NCI-H345 treated with DMSO at 0.1 percent for 48 hours (cell line): ENCODE measurements at regions not wholly inside any gene's neighbourhood (a gene's known extent, or its start where the extent isn't known, plus 50 kb on each side); places are given as distances from the start of the nearest gene placed in this dataset.
A peak's percentile ranks its signal among the peaks of the same experiment; 100 is the strongest.

Experiments
- DNase-seq: peaks from one replicate; lab custom pipeline; 2025; ENCODE audit not compliant: unreplicated experiment; lab: John Stamatoyannopoulos, UW

DNA sequence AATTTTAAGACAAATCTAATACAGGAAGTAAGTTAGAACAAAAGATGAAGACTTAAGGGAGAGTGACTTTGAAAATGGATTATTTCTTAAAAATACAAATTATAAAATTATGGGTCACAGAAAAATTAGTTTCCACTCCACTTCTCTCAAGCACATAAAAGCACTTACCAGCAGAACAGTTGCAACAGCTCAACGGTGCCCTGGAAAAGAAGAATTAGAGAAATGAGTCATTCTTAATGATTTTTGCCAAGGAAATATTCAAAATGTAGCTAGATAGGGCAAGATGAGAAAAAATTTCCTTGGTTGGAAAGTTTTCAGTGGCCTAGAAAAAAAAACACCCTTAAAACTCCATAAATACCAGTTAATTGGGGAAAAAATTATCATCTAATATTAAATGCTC lies 2185.6 kb upstream of the CELF4 start:
- no peak for DNase-seq

DNA sequence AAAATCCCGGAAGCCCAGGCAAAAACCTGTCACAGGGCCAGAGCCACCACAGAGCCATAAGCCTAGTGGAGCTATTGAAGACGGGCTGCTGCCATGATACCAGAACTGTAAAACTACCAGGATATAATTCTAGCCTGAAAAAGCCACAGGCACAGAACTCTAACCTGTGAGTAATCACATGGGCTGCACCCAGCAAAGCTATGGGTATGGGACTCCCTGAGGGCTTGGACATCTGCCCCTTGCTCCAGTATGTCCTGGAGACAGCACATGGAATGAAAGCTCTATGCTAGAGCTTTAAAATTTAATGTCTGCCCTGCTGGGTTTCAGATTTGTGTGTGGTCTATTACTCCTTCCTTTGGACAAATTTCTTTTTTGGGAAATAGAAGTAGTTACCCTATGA lies 2183.6 kb upstream of the CELF4 start:
- no peak for DNase-seq

DNA sequence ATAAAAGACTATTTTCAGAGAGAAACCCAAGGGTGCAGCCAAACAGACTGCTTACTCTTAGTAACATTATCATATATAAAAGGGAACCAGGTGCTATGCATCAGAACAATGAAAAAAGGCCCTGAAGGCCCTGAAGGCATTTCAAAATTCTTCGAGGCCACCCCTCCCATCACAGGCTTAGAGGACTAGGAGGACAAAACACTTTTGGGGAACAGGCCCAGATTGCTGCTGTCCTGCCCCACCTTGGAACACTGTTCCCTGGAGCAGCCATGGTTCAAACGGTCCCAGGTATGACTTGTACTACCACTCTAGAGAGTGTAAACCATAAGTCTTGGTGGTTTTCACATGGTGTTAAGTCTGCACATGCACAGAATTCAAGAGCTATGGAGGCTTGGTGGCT lies 2183.1 kb upstream of the CELF4 start:
- DNase-seq = no peak

DNA sequence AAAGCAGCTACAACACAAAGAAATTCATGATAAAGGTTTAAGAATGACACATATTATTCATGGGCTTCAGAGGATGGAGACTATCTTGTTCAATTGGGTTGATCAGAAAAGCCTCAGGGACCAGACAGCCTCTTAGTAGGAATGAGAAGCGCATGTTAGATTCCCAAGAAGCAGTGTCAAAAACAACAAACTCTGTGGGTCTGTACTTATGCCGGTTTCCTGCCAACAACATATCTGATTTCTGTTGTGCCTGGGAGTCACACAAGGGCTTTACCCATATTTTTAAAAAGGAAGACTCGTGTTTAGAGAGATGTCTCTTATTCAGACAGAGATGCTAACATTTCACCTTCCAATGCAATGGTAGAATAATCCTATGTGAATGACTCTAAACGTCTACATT lies 2180.6 kb upstream of the CELF4 start:
- no peak for DNase-seq

DNA sequence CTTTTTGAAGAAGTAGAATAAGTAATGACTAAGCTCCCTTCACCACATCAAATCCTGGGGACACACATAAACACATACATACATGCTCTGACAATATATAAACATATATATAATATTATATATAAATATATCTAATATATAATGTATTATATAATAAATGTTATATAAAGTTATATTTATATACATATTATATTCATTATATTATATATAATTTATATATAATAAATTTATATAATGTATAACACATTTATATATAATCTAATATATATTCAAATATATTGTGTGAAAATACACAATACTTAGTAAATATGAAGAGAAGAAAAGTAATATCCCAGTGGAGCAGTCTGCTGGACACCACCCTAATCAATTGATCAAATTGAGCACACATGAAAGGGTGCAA lies 2177.9 kb upstream of the CELF4 start:
- DNase-seq = no peak

DNA sequence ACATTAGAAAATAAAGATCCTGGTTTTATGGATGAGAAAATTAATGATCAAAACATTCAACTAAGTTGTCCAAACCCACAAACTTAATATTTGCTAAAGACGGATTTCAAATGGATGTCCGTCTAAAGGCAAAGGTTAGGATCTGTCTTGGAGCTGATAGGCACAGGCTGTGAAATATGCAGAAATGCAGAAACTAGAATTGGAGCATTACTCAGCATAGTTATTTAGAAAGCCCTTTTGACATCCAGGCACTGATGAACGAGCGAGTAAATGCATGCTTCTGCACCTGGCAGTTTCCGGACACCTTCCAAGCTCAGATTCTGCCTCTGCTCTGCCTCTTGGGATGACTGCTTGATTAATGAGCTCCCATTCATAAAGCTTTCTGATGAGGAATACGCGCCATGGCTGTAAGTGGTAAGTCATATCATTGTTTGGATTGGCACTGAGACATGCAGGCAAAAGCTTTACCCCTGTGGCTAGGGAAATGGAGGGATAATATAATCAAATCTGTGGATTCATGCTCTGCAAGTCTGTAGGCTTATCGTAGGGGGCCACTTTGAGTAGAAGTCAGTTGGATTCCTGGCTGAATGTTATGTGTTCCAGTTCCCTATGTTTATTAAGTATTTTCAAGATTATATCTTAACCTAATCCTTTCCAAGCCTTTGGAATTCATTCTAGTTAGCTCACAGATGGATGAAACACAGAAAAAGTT lies 2176.3 kb upstream of the CELF4 start:
- DNase-seq = peak; percentile 92

DNA sequence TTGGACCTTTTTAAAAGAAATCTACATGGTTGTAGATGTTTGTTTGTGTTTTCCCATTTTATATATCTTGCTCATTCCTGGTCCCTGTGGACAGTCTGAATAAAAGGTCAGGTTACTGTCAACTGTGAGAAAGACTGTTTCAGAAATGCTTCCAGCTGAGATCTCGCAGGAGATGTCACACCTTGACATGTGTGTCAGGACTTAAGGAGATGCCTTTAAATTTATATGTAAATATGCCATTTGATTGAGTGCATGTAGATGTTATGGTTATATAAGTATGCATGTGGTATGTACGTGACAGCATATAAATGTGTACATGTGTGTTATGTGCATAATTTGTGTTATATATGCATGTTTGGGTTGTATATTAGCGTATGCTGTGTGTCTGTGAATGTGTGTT lies 2172.3 kb upstream of the CELF4 start:
- no peak for DNase-seq

DNA sequence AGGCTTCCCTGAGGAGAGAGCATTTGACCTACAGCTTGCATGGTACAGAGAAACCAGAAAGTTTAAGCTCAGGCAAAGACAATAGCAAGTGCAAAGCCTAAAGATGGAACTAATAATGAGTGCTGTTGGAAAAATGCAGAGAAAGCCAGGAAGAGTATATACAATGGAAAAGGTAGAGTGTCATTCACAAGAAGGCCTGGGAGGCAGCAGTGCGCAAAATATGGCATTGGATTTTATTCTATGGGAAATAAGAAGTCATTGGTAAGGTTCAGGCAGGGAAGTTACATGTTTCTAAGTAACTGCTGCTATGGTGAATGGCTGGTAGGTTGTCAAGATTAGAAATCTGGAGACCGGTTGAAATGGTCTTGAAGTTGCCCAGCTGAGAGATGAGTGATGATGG lies 2167.3 kb upstream of the CELF4 start:
- DNase-seq = no peak

DNA sequence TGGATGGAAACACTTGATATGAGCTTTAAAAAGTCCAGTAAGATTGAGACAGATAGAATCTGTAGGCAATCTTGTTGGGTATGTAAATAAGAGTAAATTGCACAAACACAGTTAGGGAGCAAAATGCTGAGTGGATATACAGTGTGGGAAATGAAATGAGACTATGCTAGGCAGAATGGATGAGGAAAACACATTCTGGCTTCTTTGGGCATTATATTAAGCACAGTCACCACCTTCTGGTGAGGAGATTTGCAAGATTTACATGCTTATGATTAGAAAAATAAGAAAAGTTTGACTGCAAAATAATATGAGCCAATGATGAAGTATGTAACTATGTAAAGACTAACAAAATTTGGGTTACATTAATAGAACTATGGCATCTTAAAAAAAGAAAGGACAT lies 2165.0 kb upstream of the CELF4 start:
- DNase-seq = no peak

DNA sequence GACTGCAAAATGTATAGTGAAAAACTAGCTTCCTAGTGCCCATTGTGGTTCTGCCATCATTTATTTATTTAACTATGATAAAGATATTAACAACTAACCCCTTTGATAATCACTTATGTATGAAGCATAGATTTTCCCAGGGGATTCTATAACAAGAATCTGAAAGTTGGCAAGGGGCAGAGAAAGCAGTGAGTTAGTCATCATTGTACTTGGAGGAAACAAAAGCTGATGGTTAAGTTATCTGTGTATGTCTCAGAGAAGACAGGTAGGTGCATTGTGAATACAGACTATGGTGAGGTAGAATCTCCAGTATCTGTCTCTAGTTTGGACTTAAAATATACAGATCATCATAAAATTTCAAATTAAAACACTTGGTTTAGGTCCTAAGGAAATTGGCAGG lies 2159.1 kb upstream of the CELF4 start:
- DNase-seq = no peak

DNA sequence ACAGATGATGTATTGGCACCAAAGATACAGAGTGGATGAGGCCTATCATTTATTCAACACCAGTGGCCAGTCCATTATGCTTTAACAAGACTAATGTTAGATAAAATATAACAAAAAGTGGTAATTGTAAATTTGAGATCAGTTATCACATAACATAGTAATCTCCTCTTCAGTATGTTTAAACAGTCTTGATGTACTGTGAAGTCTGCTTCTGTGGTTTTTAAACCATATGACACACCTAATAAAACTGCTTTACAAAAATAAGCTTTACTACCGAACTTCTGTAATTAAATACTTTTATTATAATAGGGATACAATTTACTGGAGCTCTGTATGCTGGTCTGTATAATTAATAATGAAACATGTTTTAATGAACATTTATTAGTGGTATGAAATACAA lies 2156.1 kb upstream of the CELF4 start:
- DNase-seq = no peak

DNA sequence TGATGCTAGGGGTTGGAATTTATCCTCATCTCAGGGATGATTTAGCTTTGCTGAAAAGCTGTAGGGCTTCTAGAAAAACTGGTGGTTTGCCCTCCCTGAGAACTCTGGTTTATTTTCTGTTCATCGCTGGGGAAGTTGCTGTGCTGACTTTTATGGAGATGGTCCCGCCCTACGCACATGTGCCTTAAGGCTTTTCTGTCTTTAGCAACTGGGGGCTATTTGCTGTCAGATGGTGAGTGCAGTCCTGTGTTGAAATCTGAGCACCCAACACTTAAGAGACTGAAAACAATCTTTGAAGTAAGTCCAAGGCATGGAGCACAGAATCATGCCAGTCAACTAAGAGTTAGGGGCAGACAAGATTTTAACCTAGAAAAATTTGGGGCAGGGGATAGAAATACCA lies 2148.4 kb upstream of the CELF4 start:
- DNase-seq = no peak

DNA sequence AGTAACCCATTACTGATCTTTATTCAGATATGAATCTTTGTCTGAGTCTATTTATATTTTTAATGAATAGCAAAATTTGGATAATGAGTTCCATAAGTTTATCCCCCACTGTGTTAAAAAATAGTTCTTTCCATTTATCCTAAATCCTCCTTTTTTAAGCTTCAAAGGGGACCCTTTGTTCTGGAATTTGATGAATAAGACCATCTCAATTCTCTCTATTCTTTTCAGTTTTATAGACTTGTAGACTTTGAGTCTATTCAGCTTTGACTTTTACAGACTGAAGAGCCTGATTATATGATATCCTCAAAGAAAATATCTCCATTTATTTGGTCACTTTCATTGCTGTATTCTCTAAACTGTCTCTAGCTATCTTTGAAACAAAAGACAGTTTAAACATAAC lies 2146.1 kb upstream of the CELF4 start:
- DNase-seq = no peak

DNA sequence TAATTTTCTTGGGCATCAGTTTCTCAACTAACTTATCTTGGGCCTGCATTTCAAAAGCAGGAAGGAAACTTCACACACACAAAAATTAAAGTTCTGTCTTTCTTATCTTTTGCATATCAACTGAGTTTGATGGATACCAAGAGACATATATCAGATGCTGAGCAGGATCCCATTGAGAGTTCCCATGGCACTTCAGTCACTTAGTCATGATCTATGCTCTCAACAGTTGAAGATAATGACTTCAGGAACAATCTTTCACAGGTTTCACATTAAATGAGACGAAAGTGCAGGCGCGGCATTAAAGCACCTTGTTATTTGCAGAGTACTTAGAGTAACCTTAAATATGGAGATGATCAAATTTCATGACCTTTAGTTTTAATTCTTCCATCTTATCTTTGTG lies 2139.8 kb upstream of the CELF4 start:
- DNase-seq = no peak

DNA sequence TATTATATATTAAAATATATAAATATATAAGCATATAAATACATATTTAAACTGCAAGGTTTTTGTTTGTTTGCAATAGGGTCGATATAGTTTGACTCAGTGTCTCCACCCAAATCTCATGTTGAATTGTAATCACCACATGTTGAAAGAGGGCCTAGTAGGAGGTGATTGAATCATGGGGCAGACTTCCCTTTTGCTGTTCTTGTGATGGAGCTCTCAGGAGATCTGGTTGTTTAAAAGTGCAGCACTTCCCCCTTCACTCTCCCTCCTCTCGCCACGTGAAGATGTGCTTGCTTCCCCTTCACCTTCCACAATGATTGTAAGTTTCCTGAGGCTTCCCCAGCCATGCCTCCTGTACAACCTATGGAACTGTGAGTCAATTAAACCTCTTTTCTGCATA lies 2137.3 kb upstream of the CELF4 start:
- no peak for DNase-seq

DNA sequence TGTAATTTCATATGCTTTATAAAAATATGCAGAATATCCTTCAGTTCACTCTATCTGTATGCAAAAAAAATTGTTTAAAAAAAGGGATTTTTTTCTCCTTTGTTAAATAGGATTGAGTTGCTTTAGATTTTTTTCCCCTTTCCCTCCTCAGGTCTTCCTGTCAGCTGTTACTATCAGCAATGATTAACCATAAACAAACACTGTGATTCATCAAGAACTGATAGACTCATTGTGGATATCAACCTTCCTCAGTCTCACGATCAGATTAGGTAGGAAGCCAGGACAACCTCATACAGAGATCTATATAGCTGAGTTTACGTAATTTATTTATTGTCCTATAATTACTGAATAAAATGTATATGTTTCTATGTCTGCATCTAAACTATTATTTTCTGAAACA lies 2136.2 kb upstream of the CELF4 start:
- no peak for DNase-seq

DNA sequence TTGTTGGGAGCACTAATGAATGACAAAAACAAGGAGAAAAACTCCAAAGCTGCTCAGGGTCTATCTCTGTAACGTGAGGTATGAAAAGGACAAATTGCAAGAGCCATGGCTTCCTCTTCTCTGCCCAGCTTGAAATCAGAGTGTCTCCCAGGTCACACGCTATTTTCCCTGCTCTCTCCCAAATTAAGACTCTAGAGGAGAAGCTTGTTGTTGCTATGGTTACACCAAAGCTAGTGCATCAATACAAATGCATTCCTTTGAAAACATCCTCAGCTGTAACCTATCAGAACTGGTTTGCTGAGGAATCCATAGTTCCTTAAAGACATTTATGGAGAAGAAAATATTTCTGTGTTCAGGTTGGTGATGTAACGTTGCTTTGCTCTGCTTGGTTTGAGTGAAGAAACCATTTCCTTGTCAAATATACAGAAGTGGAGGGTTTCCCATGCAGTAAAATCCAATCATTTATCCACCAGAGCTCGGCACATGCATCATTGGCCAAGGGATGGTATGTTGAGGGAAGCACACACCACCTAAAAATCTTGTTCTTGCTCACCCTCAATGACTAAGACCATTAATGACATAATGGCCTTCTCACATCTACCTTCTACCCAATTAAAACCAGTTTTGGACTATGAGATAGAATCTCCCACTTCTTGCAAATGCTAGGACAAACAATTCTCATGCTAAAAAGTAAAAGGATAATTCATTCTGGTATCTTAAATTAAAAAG lies 2135.6 kb upstream of the CELF4 start:
- DNase-seq = no peak

DNA sequence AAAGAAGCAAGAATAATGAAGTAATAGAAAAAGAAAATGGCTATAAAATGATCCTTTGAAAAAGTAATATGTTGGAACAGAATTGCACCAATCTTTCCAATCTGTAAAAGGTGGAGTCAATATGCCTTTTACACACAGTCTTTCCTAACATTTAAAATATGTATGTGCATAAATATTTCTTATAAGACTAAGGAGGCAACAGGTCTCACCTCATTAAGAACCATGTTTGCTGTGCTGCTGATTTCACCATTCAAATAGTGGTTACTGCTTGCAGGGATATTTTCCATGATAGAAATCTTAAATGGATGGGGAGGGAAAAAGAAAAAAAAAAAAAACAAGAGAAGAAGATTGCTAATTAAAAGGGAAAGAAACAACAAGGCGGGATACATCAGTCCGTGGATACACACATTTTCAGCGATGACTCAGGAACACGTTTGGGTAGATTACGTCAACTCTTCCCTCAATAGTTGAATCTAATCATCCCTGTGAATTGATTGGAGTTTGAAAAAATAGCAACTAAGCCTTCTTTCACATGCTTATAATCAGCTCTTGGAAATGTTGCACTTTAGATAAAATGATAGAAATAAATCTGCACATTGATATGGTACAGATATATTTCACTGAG lies 2133.9 kb upstream of the CELF4 start:
- no peak for DNase-seq

DNA sequence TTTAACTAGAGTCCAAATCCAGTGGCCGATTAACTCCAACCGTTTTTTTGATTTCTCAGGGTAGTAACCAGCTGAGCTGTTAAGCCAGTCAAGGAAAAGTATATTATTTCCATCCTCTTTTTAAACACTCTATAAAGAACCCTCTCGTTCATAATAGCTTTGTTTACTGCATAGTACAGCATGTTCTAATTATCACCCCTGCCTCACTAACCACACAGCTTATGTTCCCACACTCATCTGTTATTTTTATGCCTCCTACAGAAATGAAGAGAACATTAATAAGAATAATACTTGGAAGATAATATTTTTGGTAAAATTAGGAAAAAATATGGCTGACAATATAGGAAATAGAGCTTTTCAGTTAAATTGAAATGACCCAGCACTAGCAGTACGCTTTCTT lies 2132.8 kb upstream of the CELF4 start:
- no peak for DNase-seq

DNA sequence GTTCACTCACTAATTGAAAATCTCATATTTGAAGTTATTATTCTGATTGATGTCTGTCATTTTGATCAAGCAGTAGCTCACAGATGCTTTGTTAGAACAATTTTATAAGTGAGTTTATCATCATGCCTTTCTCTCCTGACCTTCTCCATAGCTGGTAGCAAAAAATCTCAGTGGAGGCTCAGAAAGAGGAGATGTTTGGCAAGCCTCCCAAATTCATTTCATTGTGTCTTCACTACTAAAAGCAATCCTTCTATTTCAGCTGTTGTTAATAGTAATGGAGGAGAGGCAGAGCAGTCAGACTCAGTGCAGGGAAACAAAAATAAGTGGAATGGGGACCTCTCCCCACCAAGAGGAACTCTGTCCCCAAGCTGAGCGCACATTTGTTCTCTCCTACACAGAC lies 2127.8 kb upstream of the CELF4 start:
- no peak for DNase-seq

DNA sequence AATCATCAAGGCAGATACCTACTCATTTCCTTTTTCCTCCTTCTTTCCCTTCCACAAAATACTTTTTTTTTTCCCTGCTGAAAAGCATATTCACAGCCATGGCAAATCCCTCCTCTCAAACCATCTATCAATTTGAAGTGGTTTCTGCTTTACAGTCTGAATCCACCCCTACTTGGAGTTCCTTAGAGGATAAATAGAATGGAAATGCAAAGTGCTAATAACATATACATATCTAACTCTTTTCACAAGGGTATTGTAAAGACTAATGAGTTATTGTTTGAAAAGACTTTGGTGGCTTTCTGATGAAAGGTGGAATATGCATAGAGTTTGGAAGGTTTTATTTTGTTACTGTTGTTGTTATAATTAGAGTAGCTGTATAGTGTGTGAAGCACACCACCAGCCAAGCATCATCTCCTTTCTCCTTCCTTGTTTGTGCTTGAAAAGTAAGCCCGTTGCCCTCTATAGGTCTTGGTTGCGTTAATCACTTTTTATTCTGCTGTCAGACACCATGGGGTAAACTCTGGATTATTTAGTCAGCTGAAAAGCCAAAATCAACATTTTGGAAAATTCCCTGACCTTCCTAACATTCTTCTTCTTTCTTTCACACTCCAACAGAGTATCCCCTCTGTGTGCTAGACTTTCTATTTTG lies 2126.9 kb upstream of the CELF4 start:
- DNase-seq = no peak

DNA sequence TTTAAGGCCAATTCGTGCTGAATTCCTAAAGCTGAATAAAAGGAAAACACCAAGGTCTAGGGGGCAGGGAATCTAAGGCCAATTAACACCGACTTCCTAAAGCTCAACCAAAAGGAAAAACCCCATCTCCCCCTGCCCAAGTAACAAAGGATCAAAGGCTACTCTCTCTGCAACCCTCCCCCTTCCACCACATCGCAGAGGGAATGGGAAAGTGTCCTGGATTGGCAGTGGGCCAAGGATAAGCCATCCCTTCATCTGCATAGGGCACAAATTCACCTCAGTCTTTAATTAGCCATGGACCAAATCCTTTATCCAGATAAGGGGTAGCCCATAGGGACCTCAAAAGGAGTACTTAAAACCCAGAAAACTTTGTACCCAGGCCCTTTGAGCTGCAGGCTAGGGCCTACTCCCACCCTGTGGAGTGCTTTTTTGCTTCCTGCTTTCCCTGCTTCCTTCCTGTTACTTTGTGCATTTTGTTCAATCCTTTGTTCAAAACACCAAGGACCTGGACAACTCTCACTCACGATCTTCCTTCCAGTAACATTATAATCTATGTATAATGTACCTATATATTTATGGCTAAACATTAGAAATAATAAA lies 2119.8 kb upstream of the CELF4 start:
- no peak for DNase-seq
